Fibroblast of skin of left biceps (primary cell): ENCODE measurements at regions not wholly inside any gene's neighbourhood (a gene's known extent, or its start where the extent isn't known, plus 50 kb on each side); places are given as distances from the start of the nearest gene placed in this dataset.

ENCODE experiments used
- DNase-seq, 2 experiments: peaks; one replicate each; pipeline ENCODE4 v3.0.0-alpha.2; 2013; ENCODE audit warnings: low read depth in 2 of 2

DNA sequence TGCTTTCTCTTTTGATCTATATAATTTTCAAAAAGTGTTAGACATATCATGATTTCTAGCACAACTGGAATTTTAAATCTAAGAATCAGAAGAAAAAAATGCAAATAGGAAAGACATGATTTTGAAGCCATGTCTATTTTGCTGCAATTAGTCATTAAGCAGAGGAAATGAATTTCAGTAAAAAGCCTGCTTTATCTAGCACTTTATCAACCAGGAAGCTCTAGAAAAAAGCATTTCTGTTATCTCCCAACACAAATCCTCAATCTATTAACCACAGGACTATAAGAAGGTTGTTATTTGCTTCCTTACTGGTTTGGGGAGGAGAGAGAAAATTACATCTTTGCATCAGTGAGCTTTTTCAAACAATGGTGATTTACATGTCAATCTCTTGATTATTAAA is 716.7 kb downstream of the DIAPH3 start:
- DNase-seq: no peak

- peak; percentile 39 to 40 for DNase-seq
Measured at GRCh38 chr13:59447846-59448620, 715.7 kb downstream of the DIAPH3 start.

GRCh38 chr13:59449750-59450149 is 714.0 kb downstream of the DIAPH3 start:
- no peak for DNase-seq

GRCh38 chr13:59450229-59450628 is 713.5 kb downstream of the DIAPH3 start:
- no peak for DNase-seq

- no peak for DNase-seq
Measured at GRCh38 chr13:59451236-59451635, 712.5 kb downstream of the DIAPH3 start.

GRCh38 chr13:59452189-59452890 is 711.4 kb downstream of the DIAPH3 start:
- DNase-seq: no peak

DNA sequence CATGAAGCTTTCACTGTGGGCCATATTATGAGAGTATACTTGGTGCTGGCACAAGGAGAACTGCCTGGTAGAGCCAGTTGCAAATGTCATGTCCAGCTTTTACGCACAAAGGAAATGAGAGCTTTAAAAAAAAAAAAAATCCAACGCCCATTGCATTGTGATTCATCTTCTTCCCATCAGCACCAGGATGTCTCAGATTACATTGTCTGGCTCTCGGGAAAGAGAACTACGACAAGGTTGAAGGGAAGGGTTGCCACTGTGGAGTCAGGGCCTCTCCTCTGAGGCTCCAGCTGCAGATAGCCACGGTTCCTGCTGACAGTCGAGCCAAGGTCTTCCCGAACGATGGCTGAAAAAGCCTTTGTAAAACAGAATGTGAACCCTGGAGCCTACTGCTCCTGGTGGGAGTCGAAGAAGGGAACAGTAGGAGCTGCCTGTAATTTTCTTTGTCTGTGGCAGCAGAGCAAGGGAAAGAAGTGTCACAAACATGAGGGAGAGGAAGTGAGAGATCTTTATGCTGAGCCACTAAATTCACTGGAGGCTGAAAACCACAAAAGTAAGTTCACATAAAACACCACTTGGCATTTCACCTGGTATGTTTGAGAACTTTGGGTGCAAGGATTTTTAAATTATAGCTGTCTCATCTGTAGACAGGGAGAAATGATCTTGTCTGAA is 704.7 kb downstream of the DIAPH3 start:
- DNase-seq: peak in 1 of 2 experiments; percentile 35

- DNase-seq: peak; percentile 31 to 40
Measured at GRCh38 chr13:59459972-59460371, 703.8 kb downstream of the DIAPH3 start.

DNA sequence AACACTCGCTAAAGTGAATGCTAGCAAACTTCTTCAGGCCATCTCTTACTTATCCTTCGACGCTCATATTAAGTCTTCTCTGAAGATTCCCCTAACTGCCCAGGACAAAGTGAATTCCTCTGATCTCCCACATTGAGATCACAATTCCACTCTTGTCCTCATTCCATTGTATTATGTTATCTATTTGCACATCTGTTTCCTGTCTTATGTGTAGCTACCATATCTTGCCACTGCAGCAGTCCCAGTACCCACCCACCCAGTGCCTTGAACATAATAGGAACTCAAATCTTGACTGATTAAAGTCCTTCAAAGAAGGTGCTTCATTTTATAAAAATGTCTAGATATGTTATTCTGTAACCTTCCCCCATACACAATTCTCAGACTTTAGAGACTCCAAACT is 702.3 kb downstream of the DIAPH3 start:
- no peak for DNase-seq

DNA sequence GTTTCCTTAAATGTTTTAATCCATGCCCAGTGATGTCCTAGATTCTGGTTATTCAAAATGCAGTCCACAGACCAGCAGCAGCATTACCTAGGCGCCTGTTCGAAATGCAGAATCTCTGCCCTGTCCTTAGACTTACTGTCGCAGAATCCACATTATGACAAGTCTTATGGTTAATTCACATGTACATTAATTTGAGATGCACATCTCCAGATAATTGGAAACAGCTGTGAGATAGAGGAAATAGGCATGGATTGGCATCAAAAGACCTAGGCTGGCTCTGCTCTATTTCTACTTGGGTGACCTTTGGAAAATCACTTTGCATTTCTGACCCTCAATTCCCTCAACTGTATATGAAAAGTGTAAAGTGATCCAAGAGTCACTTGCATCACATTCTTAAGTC is 700.7 kb downstream of the DIAPH3 start:
- DNase-seq: no peak

DNA sequence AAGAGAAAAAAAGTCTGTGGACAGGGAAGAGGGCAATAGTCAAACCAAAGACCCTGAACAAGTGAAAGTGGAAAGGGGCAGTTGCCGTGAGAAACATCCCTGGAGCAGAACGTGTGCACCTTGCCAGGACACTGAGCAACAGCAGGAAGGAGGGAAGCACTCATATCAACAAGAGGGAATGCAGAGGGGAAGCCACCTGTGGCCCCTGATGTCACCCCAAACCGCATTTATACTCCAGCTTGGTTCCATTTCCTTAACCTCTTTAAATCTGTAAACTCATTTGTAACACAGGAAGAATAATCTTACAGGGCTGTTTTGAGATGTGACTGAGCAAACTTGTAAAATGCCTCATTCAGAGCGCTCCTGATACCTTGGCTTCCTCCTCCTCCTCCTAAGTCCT is 698.8 kb downstream of the DIAPH3 start:
- DNase-seq: no peak

- no peak for DNase-seq
Measured at GRCh38 chr13:59468396-59468795, 695.3 kb downstream of the DIAPH3 start.

- no peak for DNase-seq
Measured at GRCh38 chr13:59471106-59471505, 692.6 kb downstream of the DIAPH3 start.

DNA sequence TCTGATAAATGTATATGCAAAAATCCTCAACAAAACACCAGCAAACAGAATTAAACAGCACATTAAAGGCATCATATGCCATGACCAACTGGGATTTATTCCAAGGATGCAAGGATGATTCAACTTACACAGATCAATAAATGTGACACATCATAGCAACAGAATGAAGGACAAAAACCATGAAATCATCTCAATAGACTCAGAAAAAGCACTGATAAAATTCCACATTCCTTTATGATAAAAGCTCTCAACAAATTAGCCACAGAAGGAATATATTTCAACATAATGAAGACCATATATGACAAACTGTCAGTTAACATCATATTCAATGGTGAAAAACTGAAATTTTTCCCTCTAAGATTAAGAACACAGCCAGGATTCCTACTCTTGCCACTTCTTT is 691.6 kb downstream of the DIAPH3 start:
- DNase-seq: peak; percentile 70 to 72

GRCh38 chr13:59474696-59475095 is 689.0 kb downstream of the DIAPH3 start:
- DNase-seq: no peak

DNA sequence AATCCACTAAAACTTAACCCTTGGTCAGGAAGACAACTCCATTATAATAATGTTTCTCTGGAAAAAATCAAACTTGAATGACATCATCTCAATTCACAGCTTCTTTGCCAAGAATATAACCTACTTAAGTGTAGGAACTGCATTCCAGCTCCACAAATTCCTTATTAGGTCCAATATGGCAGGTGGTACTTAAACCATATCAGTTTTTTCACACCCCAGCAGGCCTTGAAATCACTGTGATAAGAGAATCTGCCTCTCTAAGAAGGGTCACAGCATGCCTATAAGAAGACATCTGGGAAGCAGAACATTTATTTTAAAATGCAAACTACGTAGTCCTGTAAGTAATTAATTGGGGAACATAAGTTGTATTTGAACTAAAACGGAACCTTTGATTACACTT is 687.8 kb downstream of the DIAPH3 start:
- no peak for DNase-seq

GRCh38 chr13:59476366-59476765 is 687.4 kb downstream of the DIAPH3 start:
- DNase-seq: no peak

GRCh38 chr13:59477011-59477410 is 686.7 kb downstream of the DIAPH3 start:
- no peak for DNase-seq

DNA sequence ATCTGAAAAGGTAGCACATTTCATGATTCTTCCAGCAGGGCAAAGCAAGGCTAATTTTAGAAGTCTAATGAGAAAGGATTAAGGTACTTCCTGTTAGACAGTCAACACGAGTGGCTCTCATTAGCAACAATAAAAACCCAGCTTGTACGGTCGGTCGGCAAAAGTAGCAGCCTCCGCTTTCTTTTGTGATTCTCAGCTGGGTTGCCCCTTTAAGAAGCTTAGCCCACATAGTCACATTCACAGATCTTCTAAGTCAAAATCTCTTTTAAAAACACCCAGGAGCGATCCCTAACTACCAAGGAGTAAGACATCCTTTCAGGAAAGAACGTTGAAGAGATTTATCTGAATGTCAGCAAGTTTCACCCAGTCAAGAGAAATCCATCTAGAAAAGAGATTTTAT is 684.8 kb downstream of the DIAPH3 start:
- no peak for DNase-seq

DNA sequence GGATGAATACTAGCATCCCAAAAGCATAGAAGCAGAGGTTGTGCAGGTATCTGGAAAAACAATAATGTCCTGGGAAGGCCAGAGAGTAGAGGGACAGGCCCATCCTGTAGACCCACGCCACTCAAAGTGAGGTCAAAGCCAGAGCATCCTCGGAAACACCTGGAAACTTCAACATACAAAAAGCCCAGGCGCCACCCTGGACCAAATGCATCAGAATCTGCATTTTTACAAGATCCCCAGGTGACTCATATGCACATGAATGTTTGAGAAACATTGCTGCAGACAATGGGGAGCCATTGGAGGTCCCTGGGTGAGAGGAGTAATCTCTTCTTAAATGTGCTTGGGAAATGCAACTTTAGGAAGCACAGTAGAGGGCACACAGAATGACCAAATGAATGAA is 684.1 kb downstream of the DIAPH3 start:
- no peak for DNase-seq

- DNase-seq: no peak
Measured at GRCh38 chr13:59480396-59481259, 683.1 kb downstream of the DIAPH3 start.
